Uterus (tissue), 2 donors: ENCODE measurements at regions not wholly inside any gene's neighbourhood (a gene's known extent, or its start where the extent isn't known, plus 50 kb on each side); places are given as distances from the start of the nearest gene placed in this dataset.

Experiments used
- POLR2A ChIP-seq, 2 donors: fragments of 450-650 bp; IDR thresholded peaks; one replicate each; pipeline ENCODE4 v1.6.1; 2016; ENCODE audit warnings: antibody characterized with exemption in 2 of 2, mild to moderate bottlenecking in 1 of 2, moderate library complexity in 1 of 2
- TF ChIP-seq, protein P1 (sequence below), 4 experiments: fragments of 200-600 bp in 2 of 4; fragments of 450-650 bp in 2 of 4; sonication (generic) in 2 of 4; IDR thresholded peaks; one replicate each; pipeline ENCODE4 v1.5.1; 2016 to 2019; ENCODE audit warnings: antibody characterized with exemption in 4 of 4, mild to moderate bottlenecking in 2 of 4, moderate library complexity in 1 of 4

- TF ChIP-seq, protein P1, sequence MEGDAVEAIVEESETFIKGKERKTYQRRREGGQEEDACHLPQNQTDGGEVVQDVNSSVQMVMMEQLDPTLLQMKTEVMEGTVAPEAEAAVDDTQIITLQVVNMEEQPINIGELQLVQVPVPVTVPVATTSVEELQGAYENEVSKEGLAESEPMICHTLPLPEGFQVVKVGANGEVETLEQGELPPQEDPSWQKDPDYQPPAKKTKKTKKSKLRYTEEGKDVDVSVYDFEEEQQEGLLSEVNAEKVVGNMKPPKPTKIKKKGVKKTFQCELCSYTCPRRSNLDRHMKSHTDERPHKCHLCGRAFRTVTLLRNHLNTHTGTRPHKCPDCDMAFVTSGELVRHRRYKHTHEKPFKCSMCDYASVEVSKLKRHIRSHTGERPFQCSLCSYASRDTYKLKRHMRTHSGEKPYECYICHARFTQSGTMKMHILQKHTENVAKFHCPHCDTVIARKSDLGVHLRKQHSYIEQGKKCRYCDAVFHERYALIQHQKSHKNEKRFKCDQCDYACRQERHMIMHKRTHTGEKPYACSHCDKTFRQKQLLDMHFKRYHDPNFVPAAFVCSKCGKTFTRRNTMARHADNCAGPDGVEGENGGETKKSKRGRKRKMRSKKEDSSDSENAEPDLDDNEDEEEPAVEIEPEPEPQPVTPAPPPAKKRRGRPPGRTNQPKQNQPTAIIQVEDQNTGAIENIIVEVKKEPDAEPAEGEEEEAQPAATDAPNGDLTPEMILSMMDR (IDR thresholded peaks at IDR 0.05) = no peak
- TF ChIP-seq POLR2A (IDR thresholded peaks at IDR 0.05) = no peak
Observed at GRCh38 chr5:127136908-127137307, 63.6 kb upstream of the C5orf63 start.
